NCI-H2029 treated with DMSO at 0.1 percent for 48 hours (cell line): ENCODE measurements at regions not wholly inside any gene's neighbourhood (a gene's known extent, or its start where the extent isn't known, plus 50 kb on each side); places are given as distances from the start of the nearest gene placed in this dataset.

Source experiments
- DNase-seq: peaks from one replicate; lab custom pipeline; 2025; lab: John Stamatoyannopoulos, UW

DNA sequence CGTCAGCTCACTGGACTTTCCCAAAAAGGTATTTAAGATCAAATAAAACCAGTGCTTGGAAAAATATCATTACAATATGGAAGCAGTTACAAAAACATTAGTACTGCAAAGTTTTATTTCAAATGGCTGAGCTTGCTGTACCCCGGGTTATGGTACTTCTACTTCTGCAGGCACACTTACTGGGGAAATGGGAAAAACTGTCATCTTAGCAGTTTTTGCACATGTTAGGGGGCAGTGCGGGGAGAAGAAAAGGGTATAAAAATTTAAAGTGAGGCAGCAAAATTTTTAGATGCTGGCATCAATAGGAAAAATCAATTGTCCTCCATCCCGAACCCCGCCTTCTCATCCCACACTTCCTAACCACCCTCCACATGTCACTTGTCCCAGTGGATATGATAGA lies 133.4 kb downstream of the ATG4C start:
- DNase-seq: no peak

DNA sequence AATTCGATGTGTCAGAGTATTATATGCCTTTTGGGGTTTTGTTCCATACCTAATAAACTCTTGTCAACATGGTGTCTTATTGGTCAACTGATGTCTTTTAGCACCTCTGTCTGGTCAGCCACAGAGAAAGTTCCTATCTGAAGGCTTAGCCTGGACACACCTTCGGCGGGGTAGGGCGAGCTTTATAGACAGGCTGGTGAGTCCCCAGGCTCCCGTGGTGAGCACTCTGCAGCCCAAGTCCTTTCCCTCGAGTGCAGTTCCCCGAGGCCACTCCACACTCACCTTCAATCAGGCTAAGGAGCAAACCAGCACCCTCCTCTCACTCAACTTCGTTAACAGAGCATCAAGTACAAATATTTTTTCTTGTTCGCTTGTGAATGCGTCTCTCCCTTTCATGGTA lies 133.9 kb downstream of the ATG4C start:
- no peak for DNase-seq

DNA sequence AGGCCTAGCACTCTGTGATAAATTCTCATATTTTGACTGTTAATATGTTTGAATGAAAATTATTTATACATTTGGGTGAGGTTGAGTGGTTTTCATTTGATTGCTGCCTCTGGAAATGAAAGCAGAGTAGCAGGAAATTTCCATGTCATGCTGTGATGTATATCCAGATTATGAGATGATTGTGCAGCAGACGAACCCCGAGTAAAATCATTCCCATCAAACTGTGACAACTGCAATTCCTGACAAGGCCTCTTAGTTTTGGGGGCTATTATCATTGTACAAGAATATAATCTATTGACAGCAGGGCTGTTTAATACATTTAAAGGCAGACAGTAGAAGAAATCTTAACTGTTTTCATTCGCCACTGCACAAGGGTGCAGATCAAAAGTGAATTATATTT lies 134.8 kb downstream of the ATG4C start:
- no peak for DNase-seq

DNA sequence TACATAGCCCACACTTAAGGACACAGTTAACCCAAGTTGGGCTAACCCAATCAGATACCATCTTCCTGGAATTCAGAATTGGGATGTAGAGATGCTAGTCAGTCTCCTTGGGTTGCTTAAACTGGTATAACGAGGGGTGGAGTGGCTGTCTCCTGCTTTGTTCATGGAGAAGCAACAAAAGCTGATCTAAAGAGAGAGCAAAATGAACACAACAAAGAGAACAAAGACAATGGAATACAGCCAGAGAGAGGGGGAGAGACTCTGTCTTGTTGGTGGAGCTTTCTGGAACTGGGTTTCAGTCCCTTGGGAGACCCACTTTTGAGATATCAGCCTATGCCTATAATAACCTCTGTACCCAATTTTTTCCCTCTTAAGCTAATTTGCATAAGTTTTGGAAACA lies 138.1 kb downstream of the ATG4C start:
- no peak for DNase-seq

DNA sequence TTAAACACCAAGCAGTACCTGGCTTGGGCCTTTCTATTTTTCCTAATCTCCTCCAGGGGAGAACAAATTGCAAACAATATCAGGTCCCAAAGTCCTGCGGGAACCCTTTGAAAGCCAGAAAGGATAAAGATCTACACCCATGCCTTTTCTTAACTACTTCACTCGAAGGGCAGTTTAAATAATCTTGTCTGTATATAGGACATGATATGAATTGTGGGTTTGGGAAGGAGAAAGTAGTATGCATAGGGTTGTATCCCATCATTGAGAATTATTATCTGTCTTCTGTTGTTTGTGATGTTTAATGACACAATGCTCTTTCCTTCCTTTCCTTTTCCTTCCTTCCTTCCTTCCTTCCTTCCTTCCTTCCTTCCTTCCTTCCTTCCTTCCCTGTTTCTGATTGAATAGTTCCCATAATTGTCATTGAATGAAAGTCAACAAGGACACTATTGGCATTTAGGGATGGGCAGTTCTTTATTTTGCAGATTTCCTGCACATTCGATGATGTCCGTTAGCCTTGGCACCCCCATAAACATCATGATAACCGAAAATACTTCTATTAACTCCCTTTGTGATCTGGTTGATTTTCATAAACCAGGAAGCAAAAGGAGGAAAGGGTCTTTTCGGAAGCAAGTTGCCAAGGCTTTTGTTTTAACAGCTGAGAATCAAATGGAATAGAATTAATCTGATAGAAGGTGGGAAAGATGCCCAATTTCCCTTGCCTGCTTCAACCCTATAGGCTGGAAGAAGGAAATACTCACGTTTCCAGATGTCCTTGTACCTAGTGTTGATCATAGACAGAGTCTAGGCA lies 141.3 kb downstream of the ATG4C start:
- DNase-seq: no peak

DNA sequence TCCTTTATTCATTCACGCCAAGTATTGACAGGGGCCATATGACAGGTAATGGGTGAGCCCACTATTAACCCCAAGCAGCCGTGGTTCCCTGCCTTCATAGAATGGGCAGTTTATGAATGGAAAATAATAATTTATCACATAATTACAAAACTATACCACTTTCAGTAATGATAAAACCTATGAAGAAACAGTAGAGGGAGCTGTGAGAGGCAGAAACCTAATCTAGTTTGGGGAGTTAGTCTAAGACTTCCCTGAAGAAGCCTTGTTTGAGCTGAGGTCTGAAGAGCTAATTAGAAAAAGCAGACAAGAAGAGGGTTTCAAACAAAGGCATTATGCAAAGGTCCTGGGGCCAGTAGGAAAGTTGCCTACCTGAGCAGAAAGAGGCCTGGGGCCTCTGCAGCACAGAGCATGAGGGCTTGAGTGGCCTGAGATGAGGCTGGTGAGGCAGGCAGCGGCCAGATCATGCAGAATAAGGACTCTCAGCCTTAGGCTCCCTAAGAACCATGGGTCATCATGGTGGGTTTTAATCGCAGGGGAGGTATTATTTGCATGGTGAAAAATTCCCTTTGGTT lies 142.8 kb downstream of the ATG4C start:
- DNase-seq: no peak

DNA sequence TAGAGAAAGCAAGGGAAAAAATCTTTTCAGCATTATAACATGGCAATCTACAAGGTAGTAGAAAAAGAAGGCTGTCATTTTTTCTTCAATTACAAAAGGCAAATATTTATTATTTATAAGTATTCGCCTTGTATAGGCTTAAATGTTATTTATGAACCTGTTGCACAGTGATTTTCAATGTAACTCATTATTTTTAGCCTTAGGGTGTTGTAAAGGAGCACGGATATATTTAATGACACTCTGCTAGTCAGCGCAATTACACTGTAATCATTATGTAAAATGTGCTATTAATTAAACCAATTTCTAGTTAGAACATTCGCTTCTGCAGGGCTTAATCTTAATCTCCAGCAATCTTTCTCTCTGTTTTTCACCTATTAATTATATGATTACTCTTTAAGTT lies 145.0 kb downstream of the ATG4C start:
- DNase-seq: no peak

DNA sequence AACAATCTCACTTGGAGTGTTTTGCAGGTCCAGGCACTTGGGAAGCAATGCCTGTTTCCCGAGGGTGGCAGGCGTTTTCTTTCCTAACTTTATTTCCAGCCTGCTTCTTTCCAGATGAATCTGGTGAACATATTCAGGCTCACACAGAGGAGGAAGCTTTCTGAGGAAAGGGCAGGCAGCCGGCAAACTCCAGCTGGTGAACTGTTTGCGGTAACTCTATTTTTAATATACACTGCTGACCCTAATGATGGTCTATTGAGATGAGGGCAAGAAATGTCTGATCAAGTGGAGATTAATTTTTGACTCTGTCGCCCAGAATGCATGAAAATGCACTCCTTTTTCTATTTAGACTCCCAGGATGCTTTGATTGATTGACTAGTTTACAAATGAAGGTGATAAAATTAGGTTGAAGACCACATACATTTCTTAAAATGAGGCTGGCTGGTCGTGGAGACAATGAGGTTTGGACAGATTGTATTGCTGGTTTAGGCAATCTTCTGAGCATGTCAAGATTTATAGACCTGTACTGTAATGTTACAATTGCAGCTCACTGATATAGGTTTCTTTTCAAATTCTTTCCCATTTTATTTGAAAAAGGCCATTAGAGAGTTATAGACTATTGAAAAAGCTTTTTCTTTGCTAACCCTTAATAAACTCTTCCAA lies 153.8 kb downstream of the ATG4C start:
- DNase-seq: no peak

DNA sequence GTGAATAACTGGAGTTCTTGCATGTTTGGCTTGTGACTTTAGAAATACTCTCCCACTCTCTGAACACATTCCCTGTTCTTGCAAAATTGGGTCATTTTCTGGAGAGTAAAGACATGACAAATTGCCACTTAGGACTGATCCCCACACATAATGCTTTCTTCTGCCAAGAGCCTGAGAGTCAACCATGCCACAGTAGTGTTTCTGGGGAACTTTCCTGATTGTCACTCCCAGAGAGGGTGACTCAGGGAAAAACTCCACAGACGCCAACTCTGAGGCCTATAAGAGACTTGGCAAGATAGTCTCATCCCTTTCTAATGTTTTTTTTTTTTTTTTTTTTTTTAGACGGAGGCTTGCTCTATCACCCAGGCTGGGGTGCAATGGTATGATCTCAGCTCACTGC lies 157.8 kb downstream of the ATG4C start:
- no peak for DNase-seq

DNA sequence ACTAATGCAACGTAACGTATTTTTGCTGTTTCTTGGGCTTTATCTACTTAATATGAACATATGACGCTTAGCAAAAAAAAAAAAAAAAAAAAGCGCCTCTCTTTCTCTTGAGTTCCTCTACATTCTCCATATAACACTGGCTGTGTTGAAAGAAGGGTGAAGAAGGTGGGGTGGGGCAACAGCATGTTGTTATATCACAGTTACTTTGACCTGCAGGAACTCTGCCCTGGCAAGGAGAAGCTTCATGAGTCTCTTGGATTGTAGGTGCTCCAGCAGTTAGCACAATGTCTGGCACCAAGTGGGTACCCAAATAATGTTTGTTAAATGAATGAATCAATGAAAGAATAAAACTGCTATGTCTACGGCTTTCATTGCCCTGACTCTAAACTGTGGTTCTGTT lies 162.6 kb downstream of the ATG4C start:
- no peak for DNase-seq

DNA sequence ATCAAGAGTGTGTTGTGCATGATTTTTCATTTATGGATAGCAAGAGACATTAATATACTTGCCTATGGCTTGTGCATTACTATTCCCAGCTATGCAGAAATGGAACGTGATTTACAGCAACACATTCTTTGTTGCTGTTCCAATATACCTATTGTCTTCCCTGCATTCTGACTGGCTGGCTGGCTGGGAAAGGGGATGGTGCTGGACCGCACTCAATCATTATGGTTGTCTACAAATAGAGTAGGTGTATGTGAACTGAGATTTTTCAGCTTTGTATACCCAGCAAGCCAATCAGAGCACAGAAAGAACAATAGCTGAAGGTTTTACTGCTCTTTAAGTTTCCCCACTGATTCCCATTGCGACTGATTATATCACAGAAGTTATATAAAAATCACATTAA lies 167.5 kb downstream of the ATG4C start:
- DNase-seq: no peak

DNA sequence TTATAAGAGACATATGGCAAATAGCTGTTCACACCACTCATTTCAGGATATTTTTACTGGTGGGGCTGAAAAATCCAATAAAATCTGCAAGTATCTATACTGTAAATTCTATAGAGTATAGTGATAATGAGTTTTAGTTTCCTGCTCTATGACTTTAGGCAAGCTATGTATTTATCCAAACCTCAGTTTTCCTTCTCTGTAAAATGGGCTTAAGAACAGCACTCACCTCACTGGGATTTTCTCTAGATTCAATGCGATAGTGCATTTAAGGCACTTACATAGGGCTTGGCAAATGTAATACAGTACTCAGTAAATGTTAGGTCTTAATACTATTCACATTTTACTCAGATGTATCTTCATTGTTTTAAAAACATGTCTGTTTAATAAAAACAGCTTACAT lies 168.7 kb downstream of the ATG4C start:
- DNase-seq: no peak

DNA sequence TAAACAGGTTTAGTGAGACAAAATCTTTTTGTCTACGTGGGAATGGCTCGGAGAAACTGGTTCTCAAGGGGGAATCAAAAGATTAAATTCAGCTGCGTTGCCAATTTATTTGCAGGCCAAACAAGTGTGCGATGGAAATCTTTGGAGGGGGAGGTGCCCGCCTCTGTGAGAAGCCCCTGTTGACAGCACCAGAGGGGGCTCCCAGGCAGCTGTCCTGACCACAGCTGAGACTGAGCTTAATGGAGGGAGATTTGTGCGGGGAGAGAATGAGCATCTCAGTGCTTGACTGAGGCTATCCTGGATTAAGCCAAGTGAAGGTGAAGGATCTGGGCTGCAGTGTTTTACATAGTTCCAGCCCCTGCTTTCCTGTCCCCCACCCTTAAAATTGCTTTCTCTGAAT lies 169.7 kb downstream of the ATG4C start:
- DNase-seq: no peak

DNA sequence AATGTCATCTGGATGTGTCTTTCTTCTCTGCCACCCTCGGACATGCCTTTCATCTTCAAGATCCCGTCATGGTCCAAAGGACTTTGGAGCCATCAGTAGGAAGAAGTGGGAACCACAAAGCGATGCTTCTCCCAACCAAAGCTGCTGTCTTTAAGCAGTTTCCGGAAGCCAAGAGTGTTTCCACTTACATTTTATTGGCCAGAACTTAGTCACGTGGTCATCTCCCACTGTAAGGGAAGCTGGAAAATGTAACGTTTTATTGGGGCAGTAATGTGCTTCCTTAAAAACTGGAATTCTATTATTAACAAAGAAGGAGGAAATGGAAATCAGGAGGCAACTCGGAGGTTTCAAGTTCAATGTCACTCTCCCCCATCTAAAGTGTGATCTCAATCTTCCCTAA lies 170.8 kb downstream of the ATG4C start:
- no peak for DNase-seq

DNA sequence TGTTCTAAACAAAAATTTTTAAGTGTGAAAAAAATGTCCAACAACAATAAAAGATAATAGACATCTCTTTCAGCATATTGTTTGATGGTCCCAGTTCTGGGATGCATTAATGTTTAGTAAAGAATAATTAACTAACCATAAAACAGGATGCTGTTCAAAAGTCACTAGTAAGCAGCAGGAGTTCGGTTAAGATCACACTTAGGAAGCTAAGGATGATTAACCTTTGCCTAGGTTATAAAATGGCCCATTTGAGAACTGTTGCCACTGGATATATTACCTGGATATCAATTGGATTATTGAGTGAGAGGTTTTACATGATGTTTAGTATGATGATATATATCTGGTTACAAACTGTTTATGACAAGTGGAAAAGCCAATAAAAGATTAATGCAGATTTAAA lies 171.7 kb downstream of the ATG4C start:
- DNase-seq: no peak

DNA sequence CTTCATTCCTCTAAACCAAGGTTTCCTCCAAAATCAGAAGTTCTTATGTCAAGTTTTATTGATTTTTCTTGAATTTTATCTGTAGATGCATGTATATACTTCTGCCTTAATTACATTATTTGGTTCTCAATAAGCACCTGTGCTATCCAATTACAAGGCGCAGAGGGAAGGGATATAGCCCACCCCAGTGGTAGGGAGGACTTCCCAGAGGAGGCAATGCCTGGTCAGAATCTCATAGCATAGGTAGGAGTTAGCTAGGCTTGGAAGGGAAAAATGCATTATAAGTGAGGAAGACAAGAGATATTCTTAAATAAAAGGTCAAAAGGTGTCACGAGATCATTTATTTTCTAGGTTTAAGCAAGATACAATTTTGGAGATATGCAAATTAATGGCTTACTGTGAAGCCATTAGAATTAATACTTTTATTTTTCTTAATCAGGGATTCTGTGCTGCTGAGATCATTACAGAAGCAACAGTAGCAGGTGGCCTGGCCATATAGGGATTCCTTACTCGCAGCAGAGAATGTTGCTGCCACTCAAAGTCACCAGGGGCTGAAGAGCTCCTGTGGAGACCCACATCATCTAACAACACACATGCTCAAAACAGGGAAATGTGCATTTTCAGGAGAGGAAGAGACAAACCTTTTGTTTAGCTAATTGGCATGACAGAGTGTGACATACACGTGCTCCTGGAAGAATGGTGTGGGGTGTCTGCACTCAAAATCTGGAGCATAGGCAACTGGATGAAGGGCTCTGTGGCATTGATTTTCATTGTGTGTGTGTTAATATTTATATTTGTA lies 178.3 kb downstream of the ATG4C start:
- DNase-seq: no peak

DNA sequence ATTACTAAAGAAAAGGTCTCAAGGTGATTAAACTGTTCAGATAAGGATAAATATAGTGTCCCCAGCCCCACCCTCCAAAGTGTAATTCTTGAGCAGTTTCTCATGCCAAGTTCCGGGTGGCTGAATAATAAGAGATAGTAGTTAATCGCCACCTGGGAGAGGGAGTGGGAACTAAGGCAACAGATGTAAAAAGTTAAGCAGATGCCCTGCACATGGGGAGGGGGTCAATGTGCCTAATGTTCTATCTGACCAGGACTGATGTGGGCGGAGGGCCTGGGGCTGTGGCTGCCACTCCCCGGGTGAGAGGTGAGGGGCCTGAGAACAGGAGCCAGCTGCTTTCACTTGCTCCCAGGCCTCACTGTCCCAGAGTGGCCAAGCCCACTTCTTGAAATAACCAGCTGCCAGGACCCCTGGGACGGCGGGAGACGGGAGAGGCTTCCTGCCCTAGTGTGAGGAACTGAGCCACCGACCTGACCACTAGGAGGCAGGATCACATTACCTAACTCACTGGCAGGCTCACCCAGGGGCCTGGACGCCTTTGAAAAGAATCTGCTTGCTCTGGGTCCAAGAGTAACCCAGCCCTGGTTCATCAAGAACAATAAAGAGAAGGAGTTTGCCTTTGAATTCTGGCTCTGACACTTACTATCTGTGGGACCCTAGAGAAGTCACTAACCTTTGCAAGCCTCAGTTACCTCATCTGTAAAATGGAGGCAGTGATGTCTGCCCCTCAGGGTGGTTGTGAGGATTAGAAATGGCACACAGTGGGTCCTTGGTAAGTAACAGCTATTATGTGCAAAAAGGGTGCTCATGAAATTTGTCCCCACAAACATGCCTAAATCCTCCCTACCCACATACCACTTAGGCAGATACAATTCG lies 179.2 kb downstream of the ATG4C start:
- no peak for DNase-seq

DNA sequence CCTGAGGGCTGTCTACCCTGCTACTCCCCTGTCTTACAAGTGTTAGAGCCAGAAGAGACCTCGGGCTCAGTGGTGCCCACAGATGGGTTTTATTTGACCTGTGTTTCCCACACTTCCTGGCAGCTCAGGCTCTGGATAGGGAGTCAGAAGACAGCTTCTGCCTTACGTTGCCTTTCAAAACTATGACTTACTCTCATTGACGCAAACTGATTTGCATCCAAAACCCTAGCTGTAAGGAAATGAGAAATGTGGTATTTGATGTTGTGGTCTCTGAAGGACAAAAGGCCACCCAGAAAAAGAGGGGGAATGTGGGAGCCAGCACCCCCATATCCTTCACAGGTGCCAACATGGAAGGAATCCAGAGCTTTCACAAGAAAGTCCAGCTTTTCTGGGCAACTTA lies 180.2 kb downstream of the ATG4C start:
- no peak for DNase-seq

DNA sequence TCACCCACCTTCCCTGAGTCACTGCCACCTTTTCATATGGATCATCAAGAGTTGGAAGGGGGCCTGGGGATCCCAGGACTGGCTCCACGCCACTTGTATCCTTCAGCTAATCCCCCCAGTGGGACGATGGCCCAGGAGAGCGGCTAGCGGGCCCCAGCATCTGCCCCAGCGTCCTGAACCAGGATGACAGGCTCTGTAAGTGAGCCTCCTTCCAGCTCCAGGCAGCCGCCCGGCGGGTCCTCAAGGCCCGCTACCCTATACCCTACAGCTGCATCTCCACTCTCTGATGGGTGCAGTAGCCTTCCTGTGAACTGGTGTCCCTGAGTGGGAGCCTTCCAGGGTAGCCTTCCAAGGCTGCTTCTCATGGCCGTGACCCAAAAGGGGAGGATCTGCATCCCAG lies 183.1 kb downstream of the ATG4C start:
- no peak for DNase-seq

DNA sequence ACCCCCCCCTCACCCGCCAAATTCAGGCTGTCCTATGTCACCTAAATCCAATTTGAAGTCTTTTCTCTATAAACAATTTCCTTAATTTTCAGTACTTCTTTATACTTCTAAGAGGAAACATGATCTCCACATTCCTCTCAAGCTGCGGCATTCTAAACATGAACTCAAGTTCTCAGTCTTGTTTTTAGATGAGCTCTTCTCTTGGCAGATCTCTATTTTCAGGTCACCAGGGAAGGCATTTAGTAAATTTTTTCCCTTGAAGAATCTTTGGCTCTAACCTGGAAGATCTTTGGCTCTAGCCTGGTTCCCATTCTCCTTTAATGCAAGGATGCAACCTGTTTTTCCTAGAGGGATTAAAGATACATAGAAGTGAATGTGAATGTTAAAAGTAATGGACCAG lies 193.4 kb downstream of the ATG4C start:
- DNase-seq: no peak

DNA sequence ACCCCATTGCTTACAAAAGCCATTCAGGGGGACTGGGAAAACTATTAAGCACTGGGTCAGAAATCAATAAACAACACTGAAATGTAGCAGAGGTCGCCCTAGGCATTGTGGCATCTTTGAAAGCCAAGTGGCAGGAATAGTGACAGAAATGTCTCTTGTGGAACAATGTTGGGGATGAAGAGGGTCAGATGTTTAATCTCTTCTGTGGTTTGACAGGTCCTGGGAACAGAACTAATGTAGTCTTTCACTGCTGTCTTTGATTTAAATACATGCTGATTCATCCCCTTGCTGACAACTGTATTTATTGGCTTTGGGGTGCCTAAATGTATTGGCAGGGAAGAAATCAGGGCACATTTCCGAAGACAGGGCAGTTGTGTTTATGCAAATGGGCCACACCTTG lies 194.8 kb downstream of the ATG4C start:
- DNase-seq: no peak

DNA sequence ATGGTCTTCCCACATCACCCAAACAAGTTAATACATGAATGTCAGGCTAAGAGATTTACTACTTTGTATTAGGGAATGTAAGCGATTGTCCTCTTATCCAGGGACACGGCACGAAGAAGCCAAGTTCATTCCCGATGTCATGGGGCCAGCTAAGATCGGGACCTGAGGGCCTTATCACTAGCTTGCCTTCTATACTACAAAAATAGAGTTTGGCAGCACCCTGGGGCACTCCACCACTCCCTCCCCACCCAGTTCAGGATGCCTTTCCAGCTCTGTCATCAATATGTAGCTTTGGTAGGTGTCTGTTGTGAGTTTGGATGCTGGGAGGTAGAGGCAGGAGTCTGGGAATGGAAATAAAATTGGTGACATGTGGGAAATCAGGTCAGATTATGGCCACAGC lies 197.5 kb downstream of the ATG4C start:
- DNase-seq: no peak
